OCI-LY7 (cell line): ENCODE measurements at regions not wholly inside any gene's neighbourhood (a gene's known extent, or its start where the extent isn't known, plus 50 kb on each side); places are given as distances from the start of the nearest gene placed in this dataset.

ENCODE experiments used
- BruUV-seq: library from RNA; stranded (reverse); fragments of 400-500 nt; replicated peaks from 2 replicates; lab custom pipeline; 2021; lab: Mats Ljungman, UMichigan
- CTCF ChIA-PET: fragments of 300-600 bp; sonication (Branson Sonifier 250); formaldehyde crosslinking; loops from one replicate; lab custom pipeline; 2022; ENCODE audit warnings: antibody characterized with exemption; ENCODE audit not compliant: unreplicated experiment; lab: Charles Lee
- POLR2A ChIA-PET: fragments of 300-600 bp; sonication (Branson Sonifier 250); formaldehyde crosslinking; loops from one replicate; lab custom pipeline; 2022; ENCODE audit warnings: antibody characterized with exemption; lab: Charles Lee
- DNase-seq: peaks from one replicate; pipeline ENCODE4 v3.0.0-alpha.2; 2015; ENCODE audit warnings: low spot score
- H2AFZ ChIP-seq: fragments of 200-600 bp; sonication (generic), shearing (Covaris generic); 2 replicates; pipeline ENCODE4 v1.6.1; 2014; ENCODE audit warnings: mild to moderate bottlenecking, antibody characterized with exemption, low read length, moderate library complexity
- H3K27ac ChIP-seq: fragments of 200-600 bp; sonication (generic); 2 replicates; pipeline ENCODE4 v1.5.1; 2014; ENCODE audit warnings: mixed run types, low read depth, mild to moderate bottlenecking, moderate library complexity, low read length, inconsistent platforms; ENCODE audit not compliant: poor library complexity, severe bottlenecking
- H3K36me3 ChIP-seq: fragments of 200-600 bp; sonication (generic); 2 replicates; pipeline ENCODE4 v1.6.1; 2014; ENCODE audit warnings: mild to moderate bottlenecking, antibody characterized with exemption, low read length, moderate library complexity, mixed read lengths; ENCODE audit not compliant: insufficient read depth
- H3K4me1 ChIP-seq: fragments of 200-600 bp; sonication (generic); 2 replicates; pipeline ENCODE4 v1.5.1; 2014; ENCODE audit warnings: mild to moderate bottlenecking, low read length; ENCODE audit not compliant: insufficient read depth, poor library complexity, severe bottlenecking
- H3K4me2 ChIP-seq: fragments of 200-600 bp; sonication (generic); 2 replicates; pipeline ENCODE4 v1.6.1; 2014; ENCODE audit warnings: mild to moderate bottlenecking, low read length
- H3K4me3 ChIP-seq: fragments of 200-600 bp; sonication (generic); 2 replicates; pipeline ENCODE4 v1.5.1; 2014; ENCODE audit warnings: mild to moderate bottlenecking, low read depth, low read length; ENCODE audit not compliant: poor library complexity, severe bottlenecking
- H3K79me2 ChIP-seq: fragments of 200-600 bp; sonication (generic); 2 replicates; pipeline ENCODE4 v1.6.1; 2016; ENCODE audit warnings: low read depth, mild to moderate bottlenecking, low read length, moderate library complexity, mixed read lengths; ENCODE audit not compliant: insufficient read depth
- H3K9me2 ChIP-seq: fragments of 200-600 bp; sonication (generic); 2 replicates; pipeline ENCODE4 v1.6.1; 2016; ENCODE audit warnings: mild to moderate bottlenecking, low read length, mixed read lengths; ENCODE audit not compliant: insufficient read depth
- H3K9me3 ChIP-seq: fragments of 200-600 bp; sonication (generic); 2 replicates; pipeline ENCODE4 v1.6.1; 2014; ENCODE audit warnings: mild to moderate bottlenecking, mixed run types, low read length, mixed read lengths
- H4K20me1 ChIP-seq: fragments of 200-600 bp; sonication (generic); 2 replicates; pipeline ENCODE4 v1.6.1; 2014; ENCODE audit warnings: mild to moderate bottlenecking, antibody characterized with exemption, low read length, moderate library complexity, mixed read lengths; ENCODE audit not compliant: insufficient read depth
- EZH2phosphoT487 ChIP-seq: fragments of 200-600 bp; sonication (generic); IDR thresholded peaks from 2 replicates; pipeline ENCODE4 v1.6.1; 2018; ENCODE audit warnings: low read depth, borderline replicate concordance, mild to moderate bottlenecking, mixed run types, antibody characterized with exemption, low read length, moderate library complexity, mixed read lengths
- intact Hi-C: fragments of 100-400 bp; cut with micrococcal nuclease; formaldehyde crosslinking; loops from one replicate; pipeline ENCODE4 v1.10.0; 2022; ENCODE audit not compliant: unreplicated experiment
- TF ChIP-seq, protein P1 (sequence below): fragments of 200-600 bp; sonication (generic); conservative IDR thresholded peaks from 2 replicates; pipeline ENCODE4 v1.5.1; 2014; ENCODE audit warnings: mild to moderate bottlenecking, antibody characterized with exemption, low read length, moderate library complexity, mixed read lengths

DNA sequence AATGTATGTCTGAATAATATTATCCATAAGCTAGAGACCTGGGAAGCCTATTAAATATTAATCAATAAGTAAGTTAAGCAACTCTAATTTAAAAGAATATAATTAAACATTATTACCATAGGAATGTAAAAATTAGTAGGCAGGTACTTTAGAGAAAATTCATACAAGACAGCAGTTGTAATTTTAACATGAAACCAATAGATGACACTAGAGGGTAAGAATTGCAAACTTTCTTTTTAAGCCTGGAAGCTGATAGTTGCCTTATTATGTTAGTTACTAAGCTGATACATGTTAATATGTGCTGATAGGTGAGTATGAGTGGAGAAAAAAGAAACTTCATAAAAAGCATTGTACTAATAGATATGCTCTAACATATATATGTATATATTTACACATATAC lies 1157.4 kb downstream of the FAM133A start:
- Histone ChIP-seq H3K79me2 (no peaks in the 10 kb centered on the region), H3K4me2 (no peak overlapping the region), H2AFZ (no peak overlapping the region), H3K9me3 (no peaks in the 10 kb centered on the region), H3K4me1 (no peaks in the 10 kb centered on the region), H4K20me1 (no peaks in the 10 kb centered on the region), H3K27ac (no peak overlapping the region), H3K4me3 (no peak overlapping the region), H3K36me3 (no peaks in the 10 kb centered on the region), H3K9me2 (no peaks in the 10 kb centered on the region)
- ChIA-PET CTCF (no interaction called here), POLR2A (no interaction called here)
- DNase-seq: no peak
- no TSS peak for BruUV-seq
- TF ChIP-seq, protein P1, sequence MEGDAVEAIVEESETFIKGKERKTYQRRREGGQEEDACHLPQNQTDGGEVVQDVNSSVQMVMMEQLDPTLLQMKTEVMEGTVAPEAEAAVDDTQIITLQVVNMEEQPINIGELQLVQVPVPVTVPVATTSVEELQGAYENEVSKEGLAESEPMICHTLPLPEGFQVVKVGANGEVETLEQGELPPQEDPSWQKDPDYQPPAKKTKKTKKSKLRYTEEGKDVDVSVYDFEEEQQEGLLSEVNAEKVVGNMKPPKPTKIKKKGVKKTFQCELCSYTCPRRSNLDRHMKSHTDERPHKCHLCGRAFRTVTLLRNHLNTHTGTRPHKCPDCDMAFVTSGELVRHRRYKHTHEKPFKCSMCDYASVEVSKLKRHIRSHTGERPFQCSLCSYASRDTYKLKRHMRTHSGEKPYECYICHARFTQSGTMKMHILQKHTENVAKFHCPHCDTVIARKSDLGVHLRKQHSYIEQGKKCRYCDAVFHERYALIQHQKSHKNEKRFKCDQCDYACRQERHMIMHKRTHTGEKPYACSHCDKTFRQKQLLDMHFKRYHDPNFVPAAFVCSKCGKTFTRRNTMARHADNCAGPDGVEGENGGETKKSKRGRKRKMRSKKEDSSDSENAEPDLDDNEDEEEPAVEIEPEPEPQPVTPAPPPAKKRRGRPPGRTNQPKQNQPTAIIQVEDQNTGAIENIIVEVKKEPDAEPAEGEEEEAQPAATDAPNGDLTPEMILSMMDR: peak; percentile 49
- no peak for TF ChIP-seq EZH2phosphoT487
- intact Hi-C loops: no loop called here

GRCh38 chrX:94834226-94834625 lies 1160.2 kb downstream of the FAM133A start:
- H3K4me1 ChIP-seq: no peaks in the 10 kb centered on the region
- intact Hi-C loops: no loop called here
- H3K9me2 ChIP-seq: no peaks in the 10 kb centered on the region
- H3K27ac ChIP-seq: no peak overlapping the region
- H3K9me3 ChIP-seq: no peaks in the 10 kb centered on the region
- H4K20me1 ChIP-seq: no peaks in the 10 kb centered on the region
- H2AFZ ChIP-seq: no peak overlapping the region
- H3K79me2 ChIP-seq: no peaks in the 10 kb centered on the region
- no TSS peak for BruUV-seq
- no peak overlapping the region for H3K4me2 ChIP-seq
- no peaks in the 10 kb centered on the region for H3K36me3 ChIP-seq
- POLR2A ChIA-PET: no interaction called here
- TF ChIP-seq, protein P1: no peak
- no peak for TF ChIP-seq EZH2phosphoT487
- no peak for DNase-seq
- CTCF ChIA-PET: no interaction called here
- H3K4me3 ChIP-seq: no peak overlapping the region

GRCh38 chrX:94850811-94851210 lies 1176.8 kb downstream of the FAM133A start:
- TF ChIP-seq, protein P1: no peak
- H3K9me2 ChIP-seq: no peaks in the 10 kb centered on the region
- H2AFZ ChIP-seq: no peak overlapping the region
- H3K4me3 ChIP-seq: no peak overlapping the region
- ChIA-PET POLR2A (no interaction called here), CTCF (no interaction called here)
- no peaks in the 10 kb centered on the region for H3K9me3 ChIP-seq
- no peak overlapping the region for H3K4me2 ChIP-seq
- no peak for DNase-seq
- H3K4me1 ChIP-seq: no peaks in the 10 kb centered on the region
- H3K36me3 ChIP-seq: no peaks in the 10 kb centered on the region
- no peak overlapping the region for H3K27ac ChIP-seq
- no TSS peak for BruUV-seq
- no peaks in the 10 kb centered on the region for H3K79me2 ChIP-seq
- intact Hi-C loops: no loop called here
- no peaks in the 10 kb centered on the region for H4K20me1 ChIP-seq
